Keratinocyte (primary cell): ENCODE measurements at regions not wholly inside any gene's neighbourhood (a gene's known extent, or its start where the extent isn't known, plus 50 kb on each side); places are given as distances from the start of the nearest gene placed in this dataset.
"Not testable (repeated sequence)": the region's sequence is repeated elsewhere in the genome, so short reads cannot be mapped to it uniquely, and the experiment has no call there.

Experiments
- DNase-seq: peaks from one replicate; pipeline ENCODE4 v3.0.0-alpha.2; 2011; ENCODE audit warnings: low read depth, missing footprints, low spot score
- FAIRE-seq: peaks from 2 replicates; lab custom pipeline; 2011; peaks lifted over from hg19 to GRCh38; lab: Jason Lieb, UNC
- H2AFZ ChIP-seq: 2 replicates; pipeline ENCODE4 v1.6.0; 2012; ENCODE audit warnings: low read length, control low read depth, inconsistent platforms; ENCODE audit not compliant: control insufficient read depth
- H3K27ac ChIP-seq: 2 replicates; pipeline ENCODE4 v1.5.1; 2011; ENCODE audit warnings: low read length; ENCODE audit not compliant: control insufficient read depth, insufficient read depth
- H3K27me3 ChIP-seq: 3 replicates; pipeline ENCODE4 v1.6.0; 2011; ENCODE audit warnings: low read length; ENCODE audit not compliant: control insufficient read depth, insufficient read depth; ENCODE audit errors: extremely low read depth
- H3K36me3 ChIP-seq, 2 experiments: 2 replicates in 1 of 2; 3 replicates in 1 of 2; pipeline ENCODE4 v1.5.1; 2011; ENCODE audit warnings: low read length in 2 of 2, mild to moderate bottlenecking in 1 of 2; ENCODE audit not compliant: control insufficient read depth in 2 of 2, insufficient read depth in 2 of 2; ENCODE audit errors: extremely low read depth in 1 of 2
- H3K4me1 ChIP-seq: 3 replicates; pipeline ENCODE4 v1.5.1; 2011; ENCODE audit warnings: low read length; ENCODE audit not compliant: control insufficient read depth, insufficient read depth; ENCODE audit errors: extremely low read depth
- H3K4me2 ChIP-seq: 3 replicates; pipeline ENCODE4 v1.6.0; 2011; ENCODE audit warnings: low read depth, low read length; ENCODE audit not compliant: control insufficient read depth, insufficient read depth; ENCODE audit errors: extremely low read depth
- H3K4me3 ChIP-seq, 3 experiments: fragments of 200-600 bp in 1 of 3; sonication (generic) in 1 of 3; 2 replicates in 2 of 3; 3 replicates in 1 of 3; pipeline ENCODE4 v1.5.1; 2011 to 2016; ENCODE audit warnings: low read length in 3 of 3, mild to moderate bottlenecking in 3 of 3, control low read depth in 2 of 3, inconsistent platforms in 1 of 3, low read depth in 1 of 3, mixed read lengths in 1 of 3, mixed run types in 1 of 3, moderate library complexity in 1 of 3; ENCODE audit not compliant: control insufficient read depth in 2 of 3, insufficient read depth in 2 of 3; ENCODE audit errors: extremely low read depth in 1 of 3
- H3K79me2 ChIP-seq: 2 replicates; pipeline ENCODE4 v1.6.0; 2012; ENCODE audit warnings: low read length; ENCODE audit not compliant: control insufficient read depth, insufficient read depth
- H3K9ac ChIP-seq: 3 replicates; pipeline ENCODE4 v1.6.0; 2011; ENCODE audit warnings: low read length; ENCODE audit not compliant: control insufficient read depth, insufficient read depth; ENCODE audit errors: extremely low read depth
- H3K9me1 ChIP-seq: 3 replicates; pipeline ENCODE4 v1.6.0; 2011; ENCODE audit warnings: low read length; ENCODE audit not compliant: control insufficient read depth, insufficient read depth; ENCODE audit errors: extremely low read depth
- H3K9me3 ChIP-seq: 2 replicates; pipeline ENCODE4 v1.5.1; 2012; ENCODE audit warnings: low read depth, low read length; ENCODE audit not compliant: control insufficient read depth
- H4K20me1 ChIP-seq: 3 replicates; pipeline ENCODE4 v1.6.0; 2011; ENCODE audit warnings: low read length; ENCODE audit not compliant: control insufficient read depth, insufficient read depth; ENCODE audit errors: extremely low read depth
- EZH2 ChIP-seq: IDR thresholded peaks from one replicate; pipeline ENCODE4 v1.6.1; 2012; ENCODE audit warnings: inconsistent platforms, mild to moderate bottlenecking, low read length, moderate library complexity
- dilution Hi-C: fragments of 300-500 bp; cut with MboI; formaldehyde crosslinking; loops from one replicate; pipeline ENCODE4 v1.7.0; 2020; ENCODE audit warnings: low sequenced_read_pairs; ENCODE audit not compliant: extremely low pct_ligation_motif_present
- TF ChIP-seq, protein P1 (sequence below), 3 experiments: IDR thresholded peaks in 1 of 3; conservative IDR thresholded peaks in 1 of 3; optimal IDR thresholded peaks in 1 of 3; 2 replicates in 2 of 3; 3 replicates in 1 of 3; pipeline versions ENCODE3 to v1.5.1; 2011; ENCODE audit warnings: low read length in 3 of 3, mild to moderate bottlenecking in 3 of 3, moderate library complexity in 2 of 3, control low read depth in 1 of 3, inconsistent platforms in 1 of 3; ENCODE audit not compliant: insufficient read depth in 2 of 3; ENCODE audit errors: extremely low read depth in 1 of 3

DNA sequence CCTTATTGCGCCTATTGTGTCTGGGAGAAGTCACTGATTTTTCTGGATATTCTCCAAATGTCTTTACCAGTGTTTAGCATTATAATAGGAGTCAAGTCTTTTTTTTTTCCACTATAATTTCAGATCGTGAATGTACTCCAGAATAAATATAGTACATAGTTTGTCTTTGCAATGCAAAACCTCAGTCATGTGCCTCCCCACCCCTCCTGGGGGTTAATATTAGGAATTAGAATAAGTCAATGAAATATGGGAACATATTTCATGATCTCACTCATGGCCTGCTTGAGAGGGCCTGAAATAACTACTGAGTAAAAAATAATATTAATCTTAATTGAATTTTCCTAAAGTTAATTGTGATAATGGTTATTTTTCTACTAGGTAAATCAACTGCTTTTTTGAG, 79.0 kb upstream of the TMEM170B start:
- no peak for FAIRE-seq
- Histone ChIP-seq H3K79me2 (no peaks in the 10 kb centered on the region), H3K9ac (no peak overlapping the region), H3K9me1 (no peaks in the 10 kb centered on the region), H2AFZ (no peak overlapping the region), H3K36me3 (no peaks in the 10 kb centered on the region), H3K4me2 (no peak overlapping the region), H3K4me3 (no peak overlapping the region), H3K9me3 (no peaks in the 10 kb centered on the region), H3K27me3 (no peaks in the 10 kb centered on the region), H4K20me1 (no peaks in the 10 kb centered on the region), H3K4me1 (no peaks in the 10 kb centered on the region), H3K27ac (no peak overlapping the region)
- TF ChIP-seq EZH2 = no peak
- TF ChIP-seq, protein P1, sequence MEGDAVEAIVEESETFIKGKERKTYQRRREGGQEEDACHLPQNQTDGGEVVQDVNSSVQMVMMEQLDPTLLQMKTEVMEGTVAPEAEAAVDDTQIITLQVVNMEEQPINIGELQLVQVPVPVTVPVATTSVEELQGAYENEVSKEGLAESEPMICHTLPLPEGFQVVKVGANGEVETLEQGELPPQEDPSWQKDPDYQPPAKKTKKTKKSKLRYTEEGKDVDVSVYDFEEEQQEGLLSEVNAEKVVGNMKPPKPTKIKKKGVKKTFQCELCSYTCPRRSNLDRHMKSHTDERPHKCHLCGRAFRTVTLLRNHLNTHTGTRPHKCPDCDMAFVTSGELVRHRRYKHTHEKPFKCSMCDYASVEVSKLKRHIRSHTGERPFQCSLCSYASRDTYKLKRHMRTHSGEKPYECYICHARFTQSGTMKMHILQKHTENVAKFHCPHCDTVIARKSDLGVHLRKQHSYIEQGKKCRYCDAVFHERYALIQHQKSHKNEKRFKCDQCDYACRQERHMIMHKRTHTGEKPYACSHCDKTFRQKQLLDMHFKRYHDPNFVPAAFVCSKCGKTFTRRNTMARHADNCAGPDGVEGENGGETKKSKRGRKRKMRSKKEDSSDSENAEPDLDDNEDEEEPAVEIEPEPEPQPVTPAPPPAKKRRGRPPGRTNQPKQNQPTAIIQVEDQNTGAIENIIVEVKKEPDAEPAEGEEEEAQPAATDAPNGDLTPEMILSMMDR (optimal IDR thresholded peaks at IDR 0.05 in 1 of 3, IDR thresholded peaks at IDR 0.05 in 1 of 3, conservative IDR thresholded peaks at IDR 0.05 in 1 of 3; ENCODE audit: extremely low read depth in 1 of 3, insufficient read depth in 2 of 3, low read length in 3 of 3) = no peak
- dilution Hi-C loops = no loop called here
- DNase-seq = no peak

DNA sequence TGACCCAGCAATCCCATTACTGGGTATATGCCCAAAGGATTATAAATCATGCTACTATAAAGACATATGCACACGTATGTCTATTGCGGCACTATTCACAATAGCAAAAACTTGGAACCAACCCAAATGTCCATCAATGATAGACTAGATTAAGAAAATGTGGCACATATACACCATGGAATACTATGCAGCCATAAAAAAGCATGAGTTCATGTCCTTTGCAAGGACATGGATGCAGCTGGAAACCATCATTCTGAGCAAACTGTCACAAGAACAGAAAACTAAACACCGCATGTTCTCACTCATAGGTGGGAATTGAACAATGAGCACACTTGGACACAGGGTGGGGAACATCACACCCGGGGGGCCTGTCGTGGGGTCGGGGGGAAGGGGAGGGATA, 80.1 kb upstream of the TMEM170B start:
- H3K4me3 ChIP-seq, H3K4me1 ChIP-seq, dilution Hi-C loops, H3K27ac ChIP-seq, H2AFZ ChIP-seq, H4K20me1 ChIP-seq, H3K79me2 ChIP-seq, H3K9me3 ChIP-seq, H3K27me3 ChIP-seq, H3K36me3 ChIP-seq, H3K4me2 ChIP-seq, H3K9me1 ChIP-seq, H3K9ac ChIP-seq, FAIRE-seq, DNase-seq: not testable (repeated sequence)

DNA sequence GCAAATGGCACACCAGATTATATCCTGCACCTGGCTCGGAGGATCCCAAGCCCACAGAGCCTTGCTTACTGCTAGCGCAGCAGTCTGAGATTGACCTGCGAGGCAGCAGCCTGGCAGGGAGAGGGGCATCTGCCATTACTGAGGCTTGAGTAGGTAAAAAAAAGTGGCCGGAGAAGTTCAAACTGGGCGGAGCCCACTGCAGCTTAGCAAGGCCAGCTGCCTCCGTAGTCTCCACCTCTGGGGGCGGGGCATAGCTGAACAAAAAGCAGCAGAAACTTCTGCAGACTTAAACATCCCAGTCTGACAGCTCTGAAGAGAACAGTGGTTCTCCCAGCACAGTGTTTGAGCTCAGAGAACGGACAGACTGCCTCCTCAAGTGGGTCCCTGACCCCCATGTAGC, 85.4 kb upstream of the TMEM170B start:
- H3K9ac ChIP-seq, H3K27ac ChIP-seq, H3K9me3 ChIP-seq, H3K36me3 ChIP-seq, H3K4me3 ChIP-seq, H3K27me3 ChIP-seq, H3K4me1 ChIP-seq, H4K20me1 ChIP-seq, H3K4me2 ChIP-seq, FAIRE-seq, DNase-seq, H3K79me2 ChIP-seq, H2AFZ ChIP-seq, H3K9me1 ChIP-seq, dilution Hi-C loops: not testable (repeated sequence)
